Smooth muscle cell (in vitro differentiated cells): ENCODE measurements at regions not wholly inside any gene's neighbourhood (a gene's known extent, or its start where the extent isn't known, plus 50 kb on each side); places are given as distances from the start of the nearest gene placed in this dataset.

Experiments
- DNase-seq: peaks from one replicate; lab custom pipeline; 2025; ENCODE audit not compliant: unreplicated experiment; lab: John Stamatoyannopoulos, UW
- H2AFZ ChIP-seq: fragments of 200-600 bp; sonication (generic); 2 replicates; pipeline ENCODE4 v1.6.0; 2016; ENCODE audit warnings: antibody characterized with exemption, low read depth, mild to moderate bottlenecking
- H3F3A ChIP-seq: fragments of 200-600 bp; sonication (generic); 2 replicates; pipeline ENCODE4 v1.6.0; 2017; ENCODE audit warnings: antibody characterized with exemption, low read depth
- H3K27ac ChIP-seq: fragments of 200-600 bp; sonication (generic); 2 replicates; pipeline ENCODE4 v1.5.1; 2016; ENCODE audit warnings: low read depth, mild to moderate bottlenecking
- H3K27me3 ChIP-seq: fragments of 200-600 bp; sonication (generic); 2 replicates; pipeline ENCODE4 v1.6.1; 2016; ENCODE audit warnings: low read depth, mild to moderate bottlenecking
- H3K36me3 ChIP-seq: fragments of 200-600 bp; sonication (generic); 2 replicates; pipeline ENCODE4 v1.5.1; 2016; ENCODE audit warnings: low read depth
- H3K4me1 ChIP-seq: fragments of 200-600 bp; sonication (generic); 2 replicates; pipeline ENCODE4 v1.5.1; 2016; ENCODE audit warnings: low read depth
- H3K4me2 ChIP-seq: fragments of 200-600 bp; sonication (generic); 2 replicates; pipeline ENCODE4 v1.6.0; 2016; ENCODE audit warnings: mild to moderate bottlenecking
- H3K4me3 ChIP-seq: fragments of 200-600 bp; sonication (generic); 2 replicates; pipeline ENCODE4 v1.5.1; 2016; ENCODE audit warnings: mild to moderate bottlenecking
- H3K79me2 ChIP-seq: fragments of 200-600 bp; sonication (generic); 2 replicates; pipeline ENCODE4 v1.6.0; 2016; ENCODE audit warnings: low read depth, mild to moderate bottlenecking
- H3K9ac ChIP-seq: fragments of 200-600 bp; sonication (generic); 2 replicates; pipeline ENCODE4 v1.6.0; 2016; ENCODE audit warnings: low read depth
- H3K9me3 ChIP-seq: fragments of 200-600 bp; sonication (generic); replicated peaks from 2 replicates; pipeline ENCODE4 v1.5.1; 2016; ENCODE audit warnings: low read depth
- H4K20me1 ChIP-seq: fragments of 200-600 bp; sonication (generic); 2 replicates; pipeline ENCODE4 v1.6.0; 2016; ENCODE audit warnings: low read depth
- WGBS: methylation state at CpG from one replicate; pipeline ENCODE4 v1.1.7; 2016; ENCODE audit warnings: low lambda C conversion rate; 5-methylcytosine and 5-hydroxymethylcytosine counted together
- TF ChIP-seq, protein P1 (sequence below): fragments of 200-600 bp; sonication (generic); IDR thresholded peaks from 2 replicates; pipeline ENCODE4 v1.5.1; 2017; ENCODE audit warnings: borderline replicate concordance, mild to moderate bottlenecking, antibody characterized with exemption; ENCODE audit not compliant: insufficient read depth, poor library complexity, severe bottlenecking

DNA sequence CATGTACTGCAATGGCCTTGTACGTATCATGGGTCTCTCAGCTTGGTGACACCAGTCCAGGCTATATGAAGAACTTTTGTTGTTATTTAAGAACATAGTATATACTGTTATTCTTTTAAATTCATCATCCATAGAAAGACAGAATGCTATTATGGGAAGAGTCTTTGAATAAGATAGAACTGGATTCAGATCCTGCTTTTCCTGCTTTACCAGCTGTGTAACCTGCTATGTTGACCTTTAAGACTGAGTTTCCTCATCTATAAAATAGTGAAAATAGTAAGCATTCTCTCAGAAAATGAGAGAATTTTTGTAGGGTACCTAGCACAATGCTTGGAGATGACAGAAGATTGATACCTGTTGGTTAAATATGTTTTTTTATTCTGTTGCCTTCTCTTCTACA is 204.1 kb upstream of the TBL1XR1 start:
- no peaks in the 10 kb centered on the region for H4K20me1 ChIP-seq
- WGBS, result 100% methylated on average over 1 of the region's 1 CpG
- TF ChIP-seq, protein P1, sequence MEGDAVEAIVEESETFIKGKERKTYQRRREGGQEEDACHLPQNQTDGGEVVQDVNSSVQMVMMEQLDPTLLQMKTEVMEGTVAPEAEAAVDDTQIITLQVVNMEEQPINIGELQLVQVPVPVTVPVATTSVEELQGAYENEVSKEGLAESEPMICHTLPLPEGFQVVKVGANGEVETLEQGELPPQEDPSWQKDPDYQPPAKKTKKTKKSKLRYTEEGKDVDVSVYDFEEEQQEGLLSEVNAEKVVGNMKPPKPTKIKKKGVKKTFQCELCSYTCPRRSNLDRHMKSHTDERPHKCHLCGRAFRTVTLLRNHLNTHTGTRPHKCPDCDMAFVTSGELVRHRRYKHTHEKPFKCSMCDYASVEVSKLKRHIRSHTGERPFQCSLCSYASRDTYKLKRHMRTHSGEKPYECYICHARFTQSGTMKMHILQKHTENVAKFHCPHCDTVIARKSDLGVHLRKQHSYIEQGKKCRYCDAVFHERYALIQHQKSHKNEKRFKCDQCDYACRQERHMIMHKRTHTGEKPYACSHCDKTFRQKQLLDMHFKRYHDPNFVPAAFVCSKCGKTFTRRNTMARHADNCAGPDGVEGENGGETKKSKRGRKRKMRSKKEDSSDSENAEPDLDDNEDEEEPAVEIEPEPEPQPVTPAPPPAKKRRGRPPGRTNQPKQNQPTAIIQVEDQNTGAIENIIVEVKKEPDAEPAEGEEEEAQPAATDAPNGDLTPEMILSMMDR, result no peak

DNA sequence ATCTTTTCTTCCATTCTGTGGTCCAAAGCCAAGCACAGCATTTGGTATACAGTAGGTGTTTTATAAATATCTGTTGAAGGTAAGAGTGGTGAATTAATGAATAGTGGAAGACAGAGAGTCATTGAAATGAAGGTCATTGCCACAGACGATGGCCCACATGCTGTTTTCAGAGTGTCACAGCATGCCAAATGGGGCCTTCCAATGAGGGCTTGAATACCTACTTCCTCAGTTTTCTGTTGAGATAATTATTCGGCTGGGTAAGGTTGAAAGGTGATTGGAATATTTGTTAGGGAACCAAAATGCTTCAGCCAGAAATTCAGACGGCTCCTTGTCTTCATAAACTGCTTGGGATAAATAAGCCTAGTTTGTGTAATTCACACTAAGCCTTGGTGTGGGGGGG is 205.3 kb upstream of the TBL1XR1 start:
- no peak overlapping the region for H3K4me2 ChIP-seq
- H3K79me2 ChIP-seq, result no peaks in the 10 kb centered on the region
- no peaks in the 10 kb centered on the region for H3K27me3 ChIP-seq
- no peaks in the 10 kb centered on the region for H3K4me1 ChIP-seq
- no peak overlapping the region for H3K4me3 ChIP-seq
- no peaks in the 10 kb centered on the region for H3F3A ChIP-seq
- no peaks in the 10 kb centered on the region for H3K36me3 ChIP-seq
- H2AFZ ChIP-seq, result no peak overlapping the region
- no peaks in the 10 kb centered on the region for H4K20me1 ChIP-seq
- no peaks in the 10 kb centered on the region for H3K9me3 ChIP-seq
- no peak for DNase-seq
- TF ChIP-seq, protein P1, result no peak
- 82% methylated on average over 3 of the region's 3 CpGs for WGBS
- H3K9ac ChIP-seq, result no peak overlapping the region
- H3K27ac ChIP-seq, result no peak overlapping the region

More for the DNA sequence above, 204.1 kb upstream of the TBL1XR1 start:
- Histone ChIP-seq H3K79me2 (no peaks in the 10 kb centered on the region), H2AFZ (no peak overlapping the region), H3K27ac (no peak overlapping the region), H3K36me3 (no peaks in the 10 kb centered on the region), H3K9ac (no peak overlapping the region), H3K4me1 (no peaks in the 10 kb centered on the region), H3K9me3 (no peaks in the 10 kb centered on the region), H3K4me3 (no peak overlapping the region), H3F3A (no peaks in the 10 kb centered on the region), H3K4me2 (no peak overlapping the region), H3K27me3 (no peaks in the 10 kb centered on the region)
- DNase-seq, result no peak

DNA sequence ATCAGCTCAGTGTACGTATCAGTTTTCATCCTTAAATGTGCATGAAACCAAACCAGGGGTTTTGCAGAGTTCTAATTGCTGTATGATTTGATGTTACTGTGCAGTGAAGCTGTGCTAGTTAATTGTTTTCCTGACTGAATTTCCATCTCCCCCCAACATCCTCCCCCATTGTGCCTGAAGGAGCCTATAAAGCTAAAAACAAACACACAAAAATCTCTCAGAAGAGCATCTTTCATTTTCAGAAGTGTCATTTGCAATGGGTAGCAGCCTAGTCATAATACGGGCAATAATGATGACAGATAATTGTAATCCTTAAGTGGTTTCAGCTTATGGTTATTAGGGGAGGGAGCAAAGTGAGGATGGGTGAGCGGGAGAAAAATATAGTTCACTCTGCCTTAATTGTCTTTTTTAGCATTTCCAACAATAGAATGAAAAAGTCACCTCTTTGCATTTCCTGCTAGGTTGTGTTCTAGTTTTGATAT is 207.9 kb upstream of the TBL1XR1 start:
- Histone ChIP-seq H3K27me3 (no peaks in the 10 kb centered on the region), H3K9me3 (no peaks in the 10 kb centered on the region), H3K27ac (no peak overlapping the region), H3K79me2 (no peaks in the 10 kb centered on the region), H3K36me3 (no peaks in the 10 kb centered on the region), H3K4me3 (no peak overlapping the region), H2AFZ (no peak overlapping the region), H3K9ac (no peak overlapping the region), H3F3A (no peaks in the 10 kb centered on the region), H3K4me2 (no peak overlapping the region), H3K4me1 (no peaks in the 10 kb centered on the region), H4K20me1 (no peaks in the 10 kb centered on the region)
- DNase-seq, result no peak
- TF ChIP-seq, protein P1, result no peak
- WGBS, result 86% methylated on average over 3 of the region's 3 CpGs

- no peaks in the 10 kb centered on the region for H4K20me1 ChIP-seq
- no peaks in the 10 kb centered on the region for H3K27me3 ChIP-seq
- no peaks in the 10 kb centered on the region for H3K79me2 ChIP-seq
- no peaks in the 10 kb centered on the region for H3K4me1 ChIP-seq
- no peak overlapping the region for H2AFZ ChIP-seq
- H3K36me3 ChIP-seq, result no peaks in the 10 kb centered on the region
- TF ChIP-seq, protein P1, result no peak
- no peaks in the 10 kb centered on the region for H3F3A ChIP-seq
- no peak for DNase-seq
- no peak overlapping the region for H3K27ac ChIP-seq
- H3K4me3 ChIP-seq, result no peak overlapping the region
- H3K9ac ChIP-seq, result no peak overlapping the region
- no peak overlapping the region for H3K4me2 ChIP-seq
- WGBS, result 90% methylated on average over 4 of the region's 4 CpGs
- H3K9me3 ChIP-seq, result no peaks in the 10 kb centered on the region
Measured at GRCh38 chr3:177410730-177411129, 213.4 kb upstream of the TBL1XR1 start.
